Heart left ventricle (tissue), 13 donors: ENCODE measurements at regions not wholly inside any gene's neighbourhood (a gene's known extent, or its start where the extent isn't known, plus 50 kb on each side); places are given as distances from the start of the nearest gene placed in this dataset.

Experiments used
- CTCF ChIP-seq, 12 donors: fragments of 200-600 bp; sonication (generic) in 4 of 12; IDR thresholded peaks; one replicate each; pipeline versions ENCODE4 v1.5.0 to v1.8.0; 2018 to 2022; ENCODE audit warnings: antibody characterized with exemption in 12 of 12, mild to moderate bottlenecking in 5 of 12
- POLR2A ChIP-seq, 2 donors: fragments of 450-650 bp; IDR thresholded peaks; one replicate each; pipeline ENCODE4 v1.6.1; 2017; ENCODE audit warnings: antibody characterized with exemption in 2 of 2, mild to moderate bottlenecking in 2 of 2, moderate library complexity in 2 of 2
- donor health status: ischemic (EF 13 %, LVEDD 7.1; RV severe dilation, severe dysfunction).
- donor health status: DM: no; HTN: yes; CAD: no.
- donor health status: DM: no; HTN: no; CAD: no.
- donor health status: ischemic (EF 25% LVEDD 6.9; RV normal size, moderate dysfunction).
- donor health status: ischemic (EF 25% LVEDD 5.7; RV mildly dilated, moderate dysfunction).
- donor health status: ischemic (EF 35%, LVEDD 5.7; RV mildly dilated, moderate dysfunction).
- donor health status: nonischemic (EF 11% LVEDD 7.7; RV severe dilation, severe dysfunction).
- donor health status: DM: yes; HTN: yes; CAD: no.
- donor health status: PGD.
- donor health status: ischemic (EF 29% LVEDD 5.4; RV normal size, mild dysfunction).
- donor health status: nonischemic (EF 23%, LVEDD 6.1; RV moderate dilation, normal function).

GRCh38 chr5:111887706-111888105, 130.7 kb upstream of the NREP start:
- TF ChIP-seq POLR2A (IDR thresholded peaks at IDR 0.05) = no peak
- no peak for TF ChIP-seq CTCF (IDR thresholded peaks at IDR 0.05)
